Stomach (tissue), 8 donors: ENCODE measurements at regions not wholly inside any gene's neighbourhood (a gene's known extent, or its start where the extent isn't known, plus 50 kb on each side); places are given as distances from the start of the nearest gene placed in this dataset.

Experiments
- DNase-seq, 2 donors: peaks; one replicate each; pipeline versions ENCODE4 v3.0.0 to v3.0.0-alpha.2; 2013 to 2019
- H3K27ac ChIP-seq, 5 donors: fragments of 200-600 bp in 4 of 5; sonication (generic) in 4 of 5; one replicate each; pipeline ENCODE4 v1.5.1; 2013 to 2019; ENCODE audit warnings: mild to moderate bottlenecking in 1 of 5, moderate library complexity in 1 of 5
- H3K27me3 ChIP-seq, 3 donors: fragments of 200-600 bp; sonication (generic); one replicate each; pipeline ENCODE4 v1.5.1; 2017 to 2019; ENCODE audit warnings: mixed run types in 1 of 3
- H3K36me3 ChIP-seq, 4 donors: fragments of 200-600 bp; sonication (generic); 1 replicate in 3 of 4; 2 replicates in 1 of 4; pipeline ENCODE4 v1.5.1; 2016 to 2019
- H3K4me1 ChIP-seq, 4 donors: fragments of 200-600 bp; sonication (generic); one replicate each; pipeline ENCODE4 v1.5.1; 2016 to 2019
- H3K4me3 ChIP-seq, 4 donors: fragments of 200-600 bp; sonication (generic) in 3 of 4; one replicate each; pipeline ENCODE4 v1.5.1; 2016 to 2019; ENCODE audit warnings: mild to moderate bottlenecking in 1 of 4
- H3K9me3 ChIP-seq, 4 donors: fragments of 200-600 bp; sonication (generic); one replicate each; pipeline ENCODE4 v1.5.1; 2016 to 2019
- EP300 ChIP-seq: sonication (generic); formaldehyde crosslinking; IDR thresholded peaks from one replicate; pipeline ENCODE4 v1.6.1; 2017; ENCODE audit warnings: antibody characterized with exemption
- POLR2A ChIP-seq, 4 donors: fragments of 450-650 bp; IDR thresholded peaks; one replicate each; pipeline ENCODE4 v1.6.1; 2016; ENCODE audit warnings: antibody characterized with exemption in 4 of 4, control low read depth in 2 of 4, mild to moderate bottlenecking in 1 of 4, moderate library complexity in 1 of 4
- POLR2AphosphoS5 ChIP-seq, 3 donors: sonication (generic); formaldehyde crosslinking; IDR thresholded peaks; one replicate each; pipeline ENCODE4 v1.6.1; 2016; ENCODE audit warnings: antibody characterized with exemption in 3 of 3
- WGBS, 5 donors: extraction: QIAGEN DNeasy Blood & Tissue Kit in 3 of 5; methylation state at CpG; one replicate each; pipeline versions ENCODE4 v1.1.5 to v1.1.7; 2013 to 2018; 5-methylcytosine and 5-hydroxymethylcytosine counted together
- intact Hi-C: fragments of 100-400 bp; cut with DNase I; formaldehyde crosslinking; loops from one replicate; pipeline ENCODE4 v1.15.1; 2023; ENCODE audit warnings: low total_unique reads
- TF ChIP-seq, protein P1 (sequence below), 7 experiments: fragments of 450-650 bp in 4 of 7; fragments of 200-600 bp in 3 of 7; sonication (generic) in 3 of 7; IDR thresholded peaks; one replicate each; pipeline ENCODE4 v1.5.1; 2016 to 2019; ENCODE audit warnings: antibody characterized with exemption in 7 of 7, control low read depth in 2 of 7, mild to moderate bottlenecking in 1 of 7
- donor health status: healthy with polysubstance abuse.
- donor health status: Bipolar disorder and iron deficiency.
- donor health status: healthy.

DNA sequence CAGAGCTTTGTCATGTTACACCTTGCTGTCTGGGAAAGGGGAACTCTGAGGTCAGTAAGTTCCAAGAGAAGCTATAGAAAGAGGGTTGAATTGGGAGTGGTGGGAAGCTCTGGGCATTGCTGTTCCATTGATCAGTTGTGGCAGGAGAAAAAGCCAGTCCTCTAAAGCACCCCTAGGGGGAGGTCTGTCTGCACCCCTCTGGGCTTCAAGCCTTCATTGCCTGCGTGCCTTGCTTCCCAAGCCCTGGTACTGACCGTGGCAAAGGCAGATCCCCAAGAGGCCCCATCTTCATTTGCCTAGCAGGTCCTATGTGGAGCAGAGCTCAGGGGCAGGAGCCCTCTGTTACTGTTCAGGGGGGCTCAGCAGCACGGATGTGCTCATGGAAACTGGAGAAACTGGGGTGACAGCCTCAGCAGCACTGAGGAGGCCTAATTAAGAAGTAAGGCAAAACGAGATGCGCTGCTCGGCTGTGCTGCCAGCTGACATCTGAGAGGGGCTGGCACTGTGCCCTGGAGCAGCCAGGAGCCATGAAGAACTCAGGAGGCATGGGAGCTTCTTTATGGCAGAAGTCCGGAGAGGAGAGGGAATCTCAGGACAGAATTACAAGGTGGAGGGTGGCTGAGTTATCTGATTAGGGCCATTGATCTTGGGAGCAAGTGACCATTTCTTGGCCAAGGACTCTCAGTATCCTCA lies 270.9 kb downstream of the RPLP1 start:
- H3K9me3 ChIP-seq, result no peaks in the 10 kb centered on the region
- no peak for TF ChIP-seq POLR2AphosphoS5 (IDR thresholded peaks at IDR 0.05)
- no peak for TF ChIP-seq EP300
- TF ChIP-seq POLR2A (IDR thresholded peaks at IDR 0.05), result no peak
- TF ChIP-seq, protein P1, sequence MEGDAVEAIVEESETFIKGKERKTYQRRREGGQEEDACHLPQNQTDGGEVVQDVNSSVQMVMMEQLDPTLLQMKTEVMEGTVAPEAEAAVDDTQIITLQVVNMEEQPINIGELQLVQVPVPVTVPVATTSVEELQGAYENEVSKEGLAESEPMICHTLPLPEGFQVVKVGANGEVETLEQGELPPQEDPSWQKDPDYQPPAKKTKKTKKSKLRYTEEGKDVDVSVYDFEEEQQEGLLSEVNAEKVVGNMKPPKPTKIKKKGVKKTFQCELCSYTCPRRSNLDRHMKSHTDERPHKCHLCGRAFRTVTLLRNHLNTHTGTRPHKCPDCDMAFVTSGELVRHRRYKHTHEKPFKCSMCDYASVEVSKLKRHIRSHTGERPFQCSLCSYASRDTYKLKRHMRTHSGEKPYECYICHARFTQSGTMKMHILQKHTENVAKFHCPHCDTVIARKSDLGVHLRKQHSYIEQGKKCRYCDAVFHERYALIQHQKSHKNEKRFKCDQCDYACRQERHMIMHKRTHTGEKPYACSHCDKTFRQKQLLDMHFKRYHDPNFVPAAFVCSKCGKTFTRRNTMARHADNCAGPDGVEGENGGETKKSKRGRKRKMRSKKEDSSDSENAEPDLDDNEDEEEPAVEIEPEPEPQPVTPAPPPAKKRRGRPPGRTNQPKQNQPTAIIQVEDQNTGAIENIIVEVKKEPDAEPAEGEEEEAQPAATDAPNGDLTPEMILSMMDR (IDR thresholded peaks at IDR 0.05), result no peak
- H3K4me1 ChIP-seq, result peaks cover 0 to 34% (median 0%) of the 10 kb centered on the region in 4 donors
- peak in 1 of 2 donors; percentile 28 for DNase-seq
- no peaks in the 10 kb centered on the region for H3K27me3 ChIP-seq
- intact Hi-C loops, result no loop called here
- 79 to 86% (median 80%) methylated on average over 7 of the region's 7 CpGs for WGBS, 5 donors
- no peaks in the 10 kb centered on the region for H3K36me3 ChIP-seq
- no peak overlapping the region for H3K4me3 ChIP-seq
- H3K27ac ChIP-seq, result peak overlapping the region in 1 of 5 donors; percentile 17

DNA sequence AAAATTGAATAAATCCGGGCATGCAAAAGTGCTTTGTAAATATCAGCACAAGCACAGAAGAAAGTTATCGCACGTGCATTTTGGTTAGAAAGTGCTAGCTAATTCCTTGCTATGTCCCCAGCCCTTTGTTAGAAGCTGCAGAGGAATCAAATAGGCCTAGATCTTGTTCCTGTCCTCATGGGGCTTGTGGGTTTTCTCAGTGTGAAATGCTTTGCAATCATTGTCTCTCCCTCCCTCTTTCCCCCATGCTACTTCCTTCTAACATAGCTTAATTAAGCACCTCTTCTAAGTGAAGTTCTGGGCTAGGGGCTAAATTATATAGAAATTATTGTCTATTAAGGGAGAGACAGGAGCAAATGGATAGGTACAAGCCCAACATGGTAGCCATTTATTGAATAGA lies 271.7 kb downstream of the RPLP1 start:
- H3K27ac ChIP-seq, result no peak overlapping the region
- TF ChIP-seq, protein P1 (IDR thresholded peaks at IDR 0.05), result no peak
- no peak for TF ChIP-seq EP300
- no peak for TF ChIP-seq POLR2AphosphoS5 (IDR thresholded peaks at IDR 0.05)
- no peak for TF ChIP-seq POLR2A (IDR thresholded peaks at IDR 0.05)
- no peak overlapping the region for H3K4me3 ChIP-seq
- H3K4me1 ChIP-seq, result peaks cover 0 to 30% (median 0%) of the 10 kb centered on the region in 4 donors
- intact Hi-C loops, result no loop called here
- 92 to 98% (median 96%) methylated on average over 3 of the region's 3 CpGs for WGBS, 5 donors
- no peaks in the 10 kb centered on the region for H3K27me3 ChIP-seq
- DNase-seq, result no peak
- H3K36me3 ChIP-seq, result no peaks in the 10 kb centered on the region
- no peaks in the 10 kb centered on the region for H3K9me3 ChIP-seq

DNA sequence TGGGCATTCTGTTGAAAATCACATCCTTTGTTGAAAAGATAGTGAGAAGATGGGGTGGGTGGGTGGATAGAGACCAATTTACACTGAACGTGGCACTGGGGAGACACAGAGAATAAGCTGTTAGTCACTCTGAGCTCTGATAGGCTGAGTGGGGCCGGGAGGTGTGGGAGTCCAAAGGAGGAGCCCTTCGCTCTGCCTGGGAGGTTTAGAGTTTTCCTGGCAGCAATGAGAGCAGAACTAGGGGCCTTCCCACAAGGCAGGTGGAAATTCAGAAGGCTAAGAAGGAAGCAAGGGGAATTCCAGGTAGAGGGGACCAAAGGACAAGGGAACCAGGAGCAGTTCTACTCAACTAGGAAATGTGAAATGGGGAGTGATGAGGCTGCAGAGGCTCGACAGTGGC lies 272.7 kb downstream of the RPLP1 start:
- peaks cover 0 to 23% (median 0%) of the 10 kb centered on the region in 4 donors for H3K4me1 ChIP-seq
- peak overlapping the region in 2 of 5 donors; percentile 62 to 73 for H3K27ac ChIP-seq
- intact Hi-C loops, result no loop called here
- no peak overlapping the region for H3K4me3 ChIP-seq
- DNase-seq, result no peak
- H3K9me3 ChIP-seq, result no peaks in the 10 kb centered on the region
- no peaks in the 10 kb centered on the region for H3K27me3 ChIP-seq
- 74 to 89% (median 87%) methylated on average over 4 of the region's 4 CpGs for WGBS, 5 donors
- no peaks in the 10 kb centered on the region for H3K36me3 ChIP-seq
- no peak for TF ChIP-seq EP300
- TF ChIP-seq POLR2AphosphoS5 (IDR thresholded peaks at IDR 0.05), result no peak
- TF ChIP-seq POLR2A (IDR thresholded peaks at IDR 0.05), result no peak
- TF ChIP-seq, protein P1 (IDR thresholded peaks at IDR 0.05), result no peak

DNA sequence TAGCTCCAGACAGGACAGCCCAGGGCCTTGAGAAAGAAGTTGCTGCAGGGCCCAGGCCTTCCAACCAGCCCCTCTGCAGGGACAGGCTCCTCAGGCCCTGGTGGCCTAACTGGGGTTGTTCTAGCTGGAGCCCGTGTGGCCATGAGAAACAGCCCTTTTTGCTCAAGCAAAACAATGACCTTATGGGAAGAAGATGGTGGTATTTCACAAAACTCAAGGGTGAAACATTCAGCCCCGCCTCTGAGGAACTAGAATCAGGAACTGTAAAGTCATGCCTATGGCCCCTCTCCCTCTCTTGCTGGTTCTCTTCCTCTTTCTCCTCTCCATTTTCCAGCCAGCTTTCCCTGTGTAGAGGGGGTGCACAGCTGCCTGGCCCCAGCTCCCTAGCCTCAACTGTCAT lies 273.3 kb downstream of the RPLP1 start:
- Histone ChIP-seq H3K4me1 (peaks cover 0 to 19% (median 0%) of the 10 kb centered on the region in 4 donors), H3K27me3 (no peaks in the 10 kb centered on the region), H3K36me3 (no peaks in the 10 kb centered on the region), H3K27ac (peak overlapping the region in 2 of 5 donors; percentile 62 to 73), H3K9me3 (no peaks in the 10 kb centered on the region), H3K4me3 (no peak overlapping the region)
- TF ChIP-seq POLR2AphosphoS5 (IDR thresholded peaks at IDR 0.05) (no peak), EP300 (no peak), POLR2A (IDR thresholded peaks at IDR 0.05) (no peak)
- TF ChIP-seq, protein P1 (IDR thresholded peaks at IDR 0.05), result no peak
- WGBS, 5 donors, result 88 to 95% (median 90%) methylated on average over 2 of the region's 2 CpGs
- DNase-seq, result no peak
- intact Hi-C loops, result no loop called here
